Erythroblast (primary cell): ENCODE measurements at regions not wholly inside any gene's neighbourhood (a gene's known extent, or its start where the extent isn't known, plus 50 kb on each side); places are given as distances from the start of the nearest gene placed in this dataset.

Experiments used
- GATA1 ChIP-seq: IDR thresholded peaks from 2 replicates; pipeline ENCODE4 v1.6.1; 2011; ENCODE audit warnings: low read depth, mild to moderate bottlenecking, control low read depth, low read length, moderate library complexity
- POLR2A ChIP-seq: IDR thresholded peaks from 2 replicates; pipeline ENCODE4 v1.6.1; 2011; ENCODE audit warnings: mild to moderate bottlenecking, low read length

- TF ChIP-seq POLR2A (no peak), GATA1 (no peak)
Measured at GRCh38 chr22:48152164-48152775, 1389.8 kb downstream of the TBC1D22A start.
